ENCODE measurements at regions not wholly inside any gene's neighbourhood (a gene's known extent, or its start where the extent isn't known, plus 50 kb on each side); places are given as distances from the start of the nearest gene placed in this dataset.

DNA sequence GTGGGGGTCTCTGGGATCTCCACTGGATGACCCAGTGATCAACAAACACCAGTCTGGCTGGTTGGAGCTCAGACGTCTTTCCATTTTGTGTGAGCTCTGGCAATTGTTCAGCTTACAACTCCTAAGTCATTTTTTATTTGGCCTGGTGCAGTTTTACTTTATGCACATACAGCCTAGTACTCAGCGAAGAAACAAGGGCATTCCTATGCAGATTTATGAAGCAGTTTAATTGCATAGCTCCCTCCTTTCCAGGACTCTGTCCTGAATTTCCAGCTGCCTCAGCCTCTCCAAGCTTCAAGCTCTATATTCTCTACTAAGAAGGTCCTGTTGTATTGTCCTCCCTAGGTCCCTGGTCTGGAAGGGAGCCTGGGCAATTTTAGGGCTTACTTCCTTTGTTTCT lies 145.6 kb upstream of the GALNT17 start:
- no peak for DNase-seq

- DNase-seq: no peak
These were observed 137.8 kb upstream of the GALNT17 start for GRCh38 chr7:70994176-70994575.

- DNase-seq: peak; percentile 88
These were observed 134.7 kb upstream of the GALNT17 start for GRCh38 chr7:70997261-70997660.

DNA sequence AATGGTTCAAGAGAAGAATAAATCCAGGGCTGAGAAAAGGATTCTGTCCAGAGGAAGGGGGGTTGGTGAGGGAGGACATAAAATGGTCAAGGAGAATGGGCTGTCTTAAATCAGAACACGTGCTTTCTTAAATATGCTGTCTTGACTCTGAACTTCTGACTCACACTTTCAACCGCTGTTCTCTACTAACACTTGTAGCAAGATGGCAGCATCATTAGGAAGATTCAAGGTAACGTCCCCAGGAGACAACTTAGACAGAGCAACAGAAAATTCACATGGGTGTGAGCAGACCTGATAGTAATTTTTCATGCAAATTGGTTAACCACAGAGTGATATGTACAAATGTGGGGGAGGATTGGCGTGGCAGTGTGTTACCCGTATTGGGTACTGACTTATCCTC lies 126.8 kb upstream of the GALNT17 start:
- no peak for DNase-seq

- no peak for DNase-seq
These were observed 122.3 kb upstream of the GALNT17 start for GRCh38 chr7:71009636-71010035.

- peak; percentile 85 for DNase-seq
These were observed 116.6 kb upstream of the GALNT17 start for GRCh38 chr7:71015252-71015900.

DNA sequence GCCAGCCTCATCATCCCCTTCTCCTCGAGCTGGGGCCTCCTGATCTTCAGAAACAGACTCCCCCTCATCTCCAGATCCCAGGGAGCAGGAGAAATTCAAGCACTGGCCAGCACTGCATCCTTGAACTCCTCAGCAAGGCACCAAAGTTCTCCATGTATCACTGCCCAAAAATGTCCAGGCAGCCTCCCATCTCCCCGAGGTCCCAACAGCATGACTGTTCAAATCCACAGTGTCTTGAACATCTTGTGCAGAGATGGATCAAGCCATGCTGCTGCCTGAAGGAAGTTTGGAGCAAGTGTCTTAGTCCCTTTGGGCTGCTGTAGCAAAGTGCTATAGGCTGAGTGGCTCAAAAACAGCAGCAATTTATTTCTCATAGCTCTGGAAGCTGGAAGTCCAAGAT lies 115.5 kb upstream of the GALNT17 start:
- peak; percentile 39 for DNase-seq

- no peak for DNase-seq
These were observed 114.3 kb upstream of the GALNT17 start for GRCh38 chr7:71017602-71018001.

DNA sequence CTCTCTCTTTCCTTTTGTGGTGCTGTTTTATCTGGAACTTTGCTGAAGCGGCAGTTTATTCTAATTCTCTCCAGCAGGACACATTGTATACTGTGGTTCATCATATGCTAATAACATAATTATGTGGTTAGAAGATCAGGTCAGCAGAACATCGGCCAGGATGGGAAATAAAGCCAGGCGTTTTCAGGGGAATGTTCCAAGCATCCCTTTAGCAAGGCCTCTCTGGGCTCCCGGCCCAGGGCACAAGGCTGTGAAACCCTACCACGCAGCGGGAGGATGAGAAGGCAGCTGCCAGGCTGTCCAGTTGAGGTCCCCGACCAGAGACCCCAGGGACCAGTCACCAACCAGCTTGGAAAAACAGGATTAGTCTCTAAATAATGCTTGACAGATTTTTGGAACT lies 112.2 kb upstream of the GALNT17 start:
- peak; percentile 94 for DNase-seq

DNA sequence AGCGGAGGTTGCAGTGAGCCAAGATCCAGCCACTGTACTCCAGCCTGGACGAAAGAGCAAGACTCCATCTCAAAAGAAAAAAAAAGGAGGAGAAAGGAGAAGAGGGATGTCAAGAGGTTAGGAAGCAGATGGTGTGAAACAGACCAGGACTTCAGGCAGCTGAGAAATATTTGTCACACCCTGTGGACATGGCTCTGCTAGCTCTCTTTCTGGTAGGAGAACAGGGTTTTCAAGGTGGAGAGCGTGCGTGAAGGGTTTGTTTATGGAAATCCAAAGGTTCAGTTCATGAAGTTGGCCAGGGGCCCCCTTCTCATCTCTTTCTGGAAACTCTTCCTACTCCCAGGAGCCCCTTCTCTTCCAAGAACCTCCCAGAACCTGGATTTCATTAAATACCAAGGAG lies 110.8 kb upstream of the GALNT17 start:
- DNase-seq: peak; percentile 81

- no peak for DNase-seq
These were observed 105.3 kb upstream of the GALNT17 start for GRCh38 chr7:71026680-71027079.

- DNase-seq: no peak
These were observed 97.7 kb upstream of the GALNT17 start for GRCh38 chr7:71034243-71034642.

- DNase-seq: no peak
These were observed 89.4 kb upstream of the GALNT17 start for GRCh38 chr7:71042591-71042990.

GRCh38 chr7:71050492-71050891 lies 81.5 kb upstream of the GALNT17 start:
- DNase-seq: no peak

DNA sequence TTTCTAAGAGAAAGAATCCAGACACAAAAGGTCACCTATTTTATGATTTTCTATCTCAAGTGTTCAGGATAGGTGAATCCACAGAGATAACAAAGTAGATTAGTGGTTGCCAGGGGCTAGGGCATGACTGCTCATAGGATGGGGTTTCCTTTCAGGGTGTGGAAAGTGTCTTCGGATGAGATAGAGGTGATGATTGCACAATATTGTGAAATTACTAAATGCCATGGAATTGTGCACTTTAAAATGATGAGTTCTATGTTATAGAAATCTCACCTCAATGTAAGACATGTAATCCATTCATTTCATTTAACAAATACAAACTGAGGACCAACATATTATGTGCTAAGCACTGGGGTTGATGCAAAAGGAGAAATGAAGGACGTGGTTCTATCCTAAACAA lies 76.4 kb upstream of the GALNT17 start:
- no peak for DNase-seq

- DNase-seq: no peak
These were observed 54.0 kb upstream of the GALNT17 start for GRCh38 chr7:71077743-71078476.
